ENCODE measurements at regions not wholly inside any gene's neighbourhood (a gene's known extent, or its start where the extent isn't known, plus 50 kb on each side); places are given as distances from the start of the nearest gene placed in this dataset.
"Not testable (repeated sequence)": the region's sequence is repeated elsewhere in the genome, so short reads cannot be mapped to it uniquely, and the experiment has no call there.

DNA sequence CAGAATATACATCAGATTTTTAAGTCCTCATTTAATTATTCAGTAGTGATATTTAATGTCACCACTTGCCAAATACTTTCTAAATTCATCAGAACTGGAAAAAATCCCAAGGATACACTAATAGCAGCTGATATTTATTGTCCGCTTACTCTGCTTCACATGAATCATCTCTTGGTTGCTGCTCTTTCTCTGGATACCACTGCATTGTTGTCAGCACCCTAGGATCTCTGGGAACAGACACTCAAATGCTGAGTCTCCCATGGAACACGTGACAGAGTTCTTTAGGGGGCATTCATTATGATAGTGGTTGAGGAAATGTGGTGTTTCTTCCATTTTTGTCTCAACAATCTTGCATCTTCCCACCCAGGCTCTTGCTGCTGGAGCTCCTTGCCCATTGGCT is 318.0 kb downstream of the RFPL4B start:
- no peak for DNase-seq

DNA sequence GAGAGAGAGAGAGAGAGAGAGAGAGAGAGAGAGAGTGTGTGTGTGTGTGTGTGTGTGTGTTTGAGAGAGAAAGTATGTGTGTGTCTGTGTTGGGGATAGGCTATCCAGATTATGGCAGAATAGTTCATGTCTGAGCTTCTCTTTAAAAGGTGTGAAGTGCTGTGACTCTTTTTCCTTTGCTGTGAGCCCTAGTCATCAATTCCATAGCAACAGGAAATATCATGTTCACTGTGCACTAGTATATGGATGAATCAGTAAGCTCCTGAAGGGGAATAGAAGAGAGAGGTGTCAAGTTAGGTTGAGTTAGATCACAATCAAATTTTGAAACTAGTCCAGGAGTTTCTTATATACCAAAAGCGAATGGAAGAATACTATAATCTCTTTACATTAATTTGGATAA is 318.7 kb downstream of the RFPL4B start:
- no peak for DNase-seq

DNA sequence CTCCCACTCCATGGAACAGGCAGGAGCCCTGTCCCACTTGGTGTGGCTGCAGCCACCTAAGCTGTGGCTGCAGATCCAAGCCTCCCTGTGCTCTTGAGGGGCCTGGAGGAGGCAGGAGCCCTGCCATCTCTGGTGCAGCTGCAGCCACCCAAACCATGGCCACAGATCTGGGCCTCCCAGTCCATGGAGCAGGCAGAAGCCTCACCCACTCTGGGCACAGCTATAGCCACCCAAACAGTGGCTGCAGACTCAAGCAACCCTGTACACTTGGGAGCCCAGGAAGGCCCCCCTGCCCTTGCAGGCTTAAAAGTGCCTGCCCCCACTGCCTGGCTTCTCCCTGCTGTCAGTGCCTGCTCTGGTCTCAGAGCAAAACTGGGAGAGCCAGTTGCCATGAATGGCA is 320.3 kb downstream of the RFPL4B start:
- no peak for DNase-seq

DNA sequence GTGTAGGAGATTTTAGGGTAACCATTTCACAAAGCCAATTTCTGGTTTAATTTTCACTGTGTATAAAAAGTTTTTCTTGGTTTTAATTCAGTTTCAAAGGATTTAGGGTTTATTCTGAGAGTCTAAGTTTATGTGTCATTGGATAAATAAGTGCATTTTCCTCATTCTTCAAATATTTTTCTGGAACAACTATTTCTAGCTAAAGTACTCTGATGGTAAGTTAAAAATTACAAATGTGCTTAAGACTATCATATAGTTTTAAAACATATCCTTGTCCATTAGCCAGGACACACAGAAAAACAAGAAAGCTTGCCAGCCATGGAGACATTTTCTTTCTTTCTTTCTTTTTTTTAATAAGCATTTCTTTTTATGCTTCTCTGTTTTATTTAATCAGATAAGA is 333.0 kb downstream of the RFPL4B start:
- DNase-seq, result no peak

DNA sequence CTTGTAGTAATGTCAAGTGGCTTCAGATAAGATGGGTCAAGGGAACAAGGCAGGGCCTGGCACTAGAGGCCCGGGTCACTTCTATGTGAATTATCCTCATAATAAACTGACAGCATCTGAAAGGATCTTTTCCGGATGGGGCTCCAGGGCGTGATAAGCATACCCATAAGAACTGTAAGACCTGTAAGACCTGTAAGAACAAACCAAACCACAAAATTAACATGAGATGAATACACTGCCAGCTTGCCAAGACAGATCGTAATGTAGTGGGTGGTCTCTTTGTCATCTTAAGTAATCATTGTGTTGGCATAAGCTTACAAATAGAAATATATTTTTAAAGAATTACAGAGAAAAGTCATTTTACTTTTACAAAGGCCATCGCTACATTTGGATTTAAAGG is 334.9 kb downstream of the RFPL4B start:
- DNase-seq, result no peak

- no peak for DNase-seq
Measured at GRCh38 chr6:112683106-112683505, 336.0 kb downstream of the RFPL4B start.

DNA sequence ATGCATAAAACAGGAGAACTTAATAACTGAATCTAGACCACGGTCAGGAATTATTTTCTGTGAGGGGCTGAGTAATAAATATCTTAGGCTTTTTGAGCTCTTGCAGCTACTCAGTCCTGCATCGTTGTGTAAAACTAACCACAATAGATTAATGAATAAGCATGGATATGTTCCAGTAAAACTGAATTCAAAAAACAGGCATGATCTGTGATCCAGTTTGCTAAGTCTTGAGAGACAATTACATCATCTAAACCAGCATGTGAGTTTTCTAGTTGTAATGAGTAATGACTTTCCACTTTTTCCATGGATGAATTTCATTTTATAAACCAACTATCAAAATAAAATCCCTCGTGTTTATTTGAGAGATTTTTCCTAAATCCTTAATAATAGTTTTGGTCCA is 336.8 kb downstream of the RFPL4B start:
- no peak for DNase-seq

- DNase-seq, result not testable (repeated sequence)
Measured at GRCh38 chr6:112685521-112686220, 338.5 kb downstream of the RFPL4B start.

- not testable (repeated sequence) for DNase-seq
Measured at GRCh38 chr6:112688487-112689165, 341.5 kb downstream of the RFPL4B start.

DNA sequence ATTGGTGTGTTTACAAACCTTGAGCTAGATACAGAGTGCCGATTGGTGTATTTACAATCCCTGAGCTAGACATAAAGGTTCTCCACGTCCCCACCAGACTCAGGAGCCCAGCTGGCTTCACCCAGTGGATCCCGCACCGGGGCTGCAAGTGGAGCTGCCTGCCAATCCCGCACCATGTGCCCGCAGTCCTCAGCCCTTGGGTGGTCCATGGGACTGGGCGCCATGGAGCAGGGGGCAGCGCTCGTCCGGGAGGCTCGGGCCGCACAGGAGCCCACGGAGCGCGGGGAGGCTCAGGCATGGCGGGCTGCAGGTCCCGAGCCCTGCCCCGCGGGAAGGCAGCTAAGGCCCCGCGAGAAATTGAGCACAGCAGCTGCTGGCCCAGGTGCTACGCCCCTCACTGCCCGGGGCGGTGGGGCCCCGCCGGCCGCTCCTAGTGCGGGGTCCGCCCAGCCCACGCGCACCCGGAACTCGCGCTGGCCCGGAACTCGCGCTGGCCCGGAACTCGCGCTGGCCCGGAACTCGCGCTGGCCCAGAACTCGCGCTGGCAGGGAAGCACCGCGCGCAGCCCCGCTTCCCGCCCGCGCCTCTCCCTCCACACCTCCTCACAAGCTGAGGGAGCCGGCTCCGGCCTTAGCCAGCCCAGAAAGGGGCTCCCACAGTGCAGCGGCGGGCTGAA is 342.2 kb downstream of the RFPL4B start:
- not testable (repeated sequence) for DNase-seq

GRCh38 chr6:112690497-112691202 is 343.5 kb downstream of the RFPL4B start:
- DNase-seq, result no peak

- DNase-seq, result no peak
Measured at GRCh38 chr6:112691289-112691688, 344.2 kb downstream of the RFPL4B start.

DNA sequence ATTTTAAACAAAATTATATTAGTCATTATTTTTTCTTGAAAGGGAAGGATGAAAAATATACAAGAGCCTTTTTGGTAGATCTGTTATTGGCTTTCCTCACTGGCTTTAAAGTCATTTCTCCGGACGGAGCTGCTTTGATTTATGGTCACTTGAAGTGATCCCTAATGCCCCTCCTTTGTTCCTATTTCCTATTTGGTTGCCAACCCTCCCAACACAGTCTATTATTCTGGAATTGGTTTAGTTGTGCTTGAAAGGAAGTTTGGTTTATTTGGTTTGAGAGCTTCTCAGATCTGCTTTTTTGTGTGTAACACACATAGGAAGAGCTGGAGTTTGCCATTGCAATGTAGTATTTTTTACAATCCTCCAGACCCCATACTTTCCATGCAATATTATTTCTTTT is 347.9 kb downstream of the RFPL4B start:
- no peak for DNase-seq

DNA sequence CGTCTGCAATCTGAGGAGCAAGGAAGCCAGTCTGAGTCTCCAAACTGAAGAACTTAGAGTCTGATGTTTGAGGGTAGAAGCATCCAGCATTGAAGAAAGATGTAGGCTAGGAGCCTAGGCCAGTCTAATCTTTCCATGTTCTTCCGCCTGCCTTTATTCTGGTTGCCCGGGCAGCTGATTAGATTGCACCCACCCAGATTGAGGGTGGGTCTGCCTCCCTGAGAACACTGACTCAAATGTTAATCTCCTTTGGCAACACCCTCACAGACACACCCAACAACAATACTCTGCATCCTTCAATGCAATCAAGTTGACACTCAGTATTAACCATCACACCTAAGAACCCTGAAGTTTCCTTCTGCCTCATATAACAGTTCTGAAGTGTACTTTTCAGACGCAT is 350.1 kb downstream of the RFPL4B start:
- no peak for DNase-seq

DNA sequence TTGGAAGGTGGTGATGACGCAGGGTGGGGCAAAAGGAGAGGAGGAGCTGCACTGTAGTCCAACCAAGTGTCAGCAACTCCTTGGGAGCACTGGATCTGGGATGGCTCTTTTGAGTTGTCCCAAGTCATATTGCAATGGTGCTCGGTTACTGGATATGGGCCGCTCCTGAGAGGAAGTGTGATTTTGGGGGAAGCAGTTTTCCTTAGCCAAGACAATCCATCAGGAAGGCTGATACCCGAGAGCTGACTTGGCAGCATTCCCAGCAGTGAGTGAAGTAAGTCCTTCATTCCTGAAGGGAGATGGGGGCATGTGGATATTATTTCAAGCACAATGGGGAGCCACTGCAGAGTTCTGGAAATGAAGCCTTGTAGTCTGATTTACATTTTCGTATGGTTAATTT is 354.1 kb downstream of the RFPL4B start:
- DNase-seq, result no peak

DNA sequence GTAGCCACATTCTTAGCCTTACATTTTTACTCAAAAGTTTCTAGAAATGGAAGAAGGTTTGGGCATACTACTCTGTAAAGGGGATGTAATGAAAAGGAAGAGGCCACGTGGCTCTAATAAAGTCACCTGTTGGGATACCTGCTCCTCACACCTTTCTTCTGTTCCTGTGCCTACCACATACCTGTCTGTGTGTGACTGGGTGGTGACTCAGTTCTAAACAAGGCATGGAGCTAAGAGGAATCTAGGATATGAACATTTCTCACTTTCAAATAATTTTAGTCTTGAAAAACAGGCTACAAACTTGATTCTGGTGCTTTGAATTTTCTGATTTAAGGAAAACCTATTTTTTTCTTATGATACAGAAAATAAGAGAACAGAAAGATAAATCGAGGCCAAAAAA is 363.6 kb downstream of the RFPL4B start:
- no peak for DNase-seq

DNA sequence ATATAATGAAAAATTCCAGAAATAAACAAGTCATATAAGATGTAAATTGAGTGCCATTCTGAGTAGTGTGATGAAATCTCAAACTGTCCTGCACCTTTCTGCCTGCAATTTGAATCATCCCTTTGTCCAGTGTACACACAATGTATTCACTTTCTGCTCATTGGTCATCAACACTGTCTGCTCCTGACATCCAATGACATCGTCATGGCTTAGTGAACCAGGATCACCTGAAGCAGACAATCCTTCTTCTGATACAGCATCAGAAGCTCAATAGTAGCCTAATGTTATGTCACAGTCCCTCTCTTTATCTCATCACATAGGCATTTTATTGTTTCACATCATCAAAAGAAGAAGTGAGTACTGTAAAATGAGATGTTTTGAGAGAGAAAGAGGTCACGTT is 366.3 kb downstream of the RFPL4B start:
- DNase-seq, result no peak

DNA sequence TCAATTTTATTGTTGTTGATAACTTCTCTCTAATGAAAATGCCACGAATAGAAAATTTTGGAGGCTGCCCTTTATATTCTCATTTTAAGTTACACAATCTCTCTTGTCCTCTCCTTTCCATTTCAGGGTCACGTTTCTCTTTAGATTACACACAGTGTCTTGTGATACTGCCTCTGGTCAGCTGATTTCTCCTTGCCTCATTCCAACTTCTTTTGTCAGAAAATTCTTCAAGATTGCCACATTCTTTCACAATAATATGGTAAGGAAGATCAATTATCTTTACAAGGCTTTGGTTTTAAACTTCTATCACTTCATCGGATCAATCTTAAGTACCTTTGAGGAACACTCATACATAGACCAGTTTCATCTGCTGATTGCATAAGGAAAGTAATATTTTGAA is 370.3 kb downstream of the RFPL4B start:
- no peak for DNase-seq

DNA sequence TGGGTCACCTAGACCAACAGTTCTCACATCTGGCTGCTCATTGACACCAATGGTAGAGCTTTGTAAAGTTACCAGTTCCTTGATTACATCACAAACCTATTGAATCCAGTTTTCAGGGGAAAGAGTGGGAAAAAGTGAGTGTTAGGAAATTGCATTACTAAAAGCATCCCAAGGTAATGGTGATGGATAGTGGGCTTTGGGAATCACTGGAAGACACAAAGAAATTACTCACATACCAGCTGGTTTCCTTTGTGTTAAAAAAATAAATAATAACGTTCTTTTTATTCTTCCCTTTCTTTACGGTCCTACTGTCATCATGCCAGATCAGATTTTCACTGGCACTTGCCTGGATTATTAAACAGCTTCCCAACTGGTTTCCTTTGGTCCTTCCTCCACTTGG is 370.7 kb downstream of the RFPL4B start:
- DNase-seq, result no peak

- DNase-seq, result no peak
Measured at GRCh38 chr6:112725541-112726085, 378.5 kb downstream of the RFPL4B start.

DNA sequence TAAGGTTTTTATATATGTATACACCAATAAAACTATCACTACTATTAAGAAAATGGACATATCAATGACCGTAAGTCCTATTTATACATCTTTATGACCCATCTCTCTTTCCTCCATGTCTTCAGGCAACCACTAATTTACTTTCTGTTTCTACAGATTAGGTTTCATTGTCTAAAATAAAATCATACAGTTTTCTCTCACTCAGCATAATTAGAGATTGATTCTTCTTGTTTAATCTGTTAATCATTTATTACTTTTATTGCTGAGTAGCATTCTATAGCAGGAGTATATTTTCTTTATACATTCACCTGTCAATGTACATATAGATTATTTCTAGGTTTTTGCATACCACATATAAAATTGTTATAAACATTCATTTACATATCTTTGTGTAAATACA is 388.0 kb downstream of the RFPL4B start:
- no peak for DNase-seq

- no peak for DNase-seq
Measured at GRCh38 chr6:112739766-112740165, 392.6 kb downstream of the RFPL4B start.

- no peak for DNase-seq
Measured at GRCh38 chr6:112743323-112743722, 396.2 kb downstream of the RFPL4B start.

Measured in activated gamma-delta T cell treated with Interleukin-2 at 50 U/mL for 16 hours (primary cell).